Cardiac fibroblast (primary cell): ENCODE measurements at regions not wholly inside any gene's neighbourhood (a gene's known extent, or its start where the extent isn't known, plus 50 kb on each side); places are given as distances from the start of the nearest gene placed in this dataset.

Experiments used
- DNase-seq, 2 donors: peaks; one replicate each; pipeline versions ENCODE4 v3.0.0 to v3.0.0-alpha.2; 2010; ENCODE audit warnings: low read depth in 2 of 2
- H3K4me3 ChIP-seq, 2 donors: replicated peaks in 1 of 2; 1 replicate in 1 of 2; 2 replicates in 1 of 2; pipeline ENCODE4 v1.5.1; 2011; ENCODE audit warnings: low read depth in 2 of 2, low read length in 2 of 2, mild to moderate bottlenecking in 2 of 2, moderate library complexity in 1 of 2
- CTCF ChIP-seq: IDR thresholded peaks from one replicate; pipeline ENCODE4 v1.5.1; 2011; ENCODE audit warnings: low read depth, mild to moderate bottlenecking, low read length, inconsistent platforms

GRCh38 chr17:72056727-72057290 lies 64.0 kb upstream of the SOX9 start:
- no peak for TF ChIP-seq CTCF
- H3K4me3 ChIP-seq, result no peak overlapping the region
- no peak for DNase-seq

GRCh38 chr17:72060084-72060483 lies 60.7 kb upstream of the SOX9 start:
- no peak for DNase-seq
- no peak overlapping the region for H3K4me3 ChIP-seq
- TF ChIP-seq CTCF, result no peak

GRCh38 chr17:72063262-72063661 lies 57.6 kb upstream of the SOX9 start:
- DNase-seq, result no peak
- TF ChIP-seq CTCF, result no peak
- H3K4me3 ChIP-seq, result no peak overlapping the region

- TF ChIP-seq CTCF, result no peak
- H3K4me3 ChIP-seq, result no peak overlapping the region
- DNase-seq, result no peak
These were observed 56.9 kb upstream of the SOX9 start for GRCh38 chr17:72063756-72064450.

GRCh38 chr17:72064606-72065193 lies 56.1 kb upstream of the SOX9 start:
- TF ChIP-seq CTCF, result no peak
- H3K4me3 ChIP-seq, result no peak overlapping the region

GRCh38 chr17:72065556-72065955 lies 55.3 kb upstream of the SOX9 start:
- no peak for TF ChIP-seq CTCF
- no peak for DNase-seq
- no peak overlapping the region for H3K4me3 ChIP-seq

More at GRCh38 chr17:72064606-72065193, 56.1 kb upstream of the SOX9 start:
- no peak for DNase-seq
